ENCODE measurements at regions not wholly inside any gene's neighbourhood (a gene's known extent, or its start where the extent isn't known, plus 50 kb on each side); places are given as distances from the start of the nearest gene placed in this dataset.
"Not testable (repeated sequence)": the region's sequence is repeated elsewhere in the genome, so short reads cannot be mapped to it uniquely, and the experiment has no call there.

DNA sequence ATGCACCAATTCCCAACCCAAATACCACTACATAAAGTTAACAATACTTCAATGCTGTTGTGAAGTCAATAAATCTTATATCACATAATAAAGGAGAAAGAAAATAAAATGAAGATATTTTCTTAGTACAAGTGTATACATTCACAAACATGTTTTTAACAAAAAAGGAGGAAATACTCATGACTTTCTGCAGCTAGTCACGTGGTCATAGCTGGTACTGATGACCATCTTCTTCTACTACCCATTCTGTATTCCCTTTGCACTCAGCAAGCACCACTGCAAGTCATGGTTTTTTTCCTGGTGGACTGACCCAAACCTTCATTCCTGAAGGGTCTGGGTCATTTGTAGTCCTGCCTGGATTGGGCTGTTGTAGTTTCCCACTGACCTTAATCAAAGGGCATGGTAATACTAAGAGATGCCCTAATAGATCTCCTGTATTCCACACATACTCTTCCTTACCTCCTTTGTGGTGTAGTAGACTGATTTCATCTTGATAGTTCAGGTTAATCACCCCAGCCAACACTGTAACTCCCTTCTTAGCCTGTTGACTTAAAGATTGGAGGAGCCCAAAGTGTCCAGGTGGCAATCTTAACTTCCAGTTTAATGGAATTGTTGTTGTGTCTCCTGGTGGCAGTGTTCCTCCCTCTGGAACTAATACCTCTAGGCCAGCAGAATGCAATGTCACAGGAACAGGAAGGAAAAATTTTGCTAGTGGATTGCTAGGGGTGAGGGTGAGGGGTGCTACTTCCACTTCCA lies 83.1 kb upstream of the CYRIA start:
- not testable (repeated sequence) for H3K4me1 ChIP-seq (ENCODE audit: insufficient read depth); H3K9me3 Mint-ChIP-seq; H3K27me3 ChIP-seq (ENCODE audit: insufficient read depth); H3F3A ChIP-seq (replicated peaks; ENCODE audit: low read depth); H3K36me3 ChIP-seq (ENCODE audit: insufficient read depth); H2AFZ ChIP-seq; ATAC-seq; H3K4me2 ChIP-seq; H3K4me3 ChIP-seq; H4K20me1 ChIP-seq (replicated peaks; ENCODE audit: insufficient read depth); H3K27ac Mint-ChIP-seq; H3K4me3 Mint-ChIP-seq; H3K79me2 ChIP-seq (replicated peaks; ENCODE audit: insufficient read depth); H3K27me3 Mint-ChIP-seq (ENCODE audit: insufficient read depth, low read depth, poor library complexity); H3K27ac ChIP-seq (ENCODE audit: low read depth); DNase-seq (ENCODE audit: low spot score); H3K4me1 Mint-ChIP-seq; H3K36me3 Mint-ChIP-seq (ENCODE audit: low read depth)
- peaks cover 12% of the 10 kb centered on the region; the same call in 1 of the 2 replicates for H3K9me2 ChIP-seq (ENCODE audit: insufficient read depth)

DNA sequence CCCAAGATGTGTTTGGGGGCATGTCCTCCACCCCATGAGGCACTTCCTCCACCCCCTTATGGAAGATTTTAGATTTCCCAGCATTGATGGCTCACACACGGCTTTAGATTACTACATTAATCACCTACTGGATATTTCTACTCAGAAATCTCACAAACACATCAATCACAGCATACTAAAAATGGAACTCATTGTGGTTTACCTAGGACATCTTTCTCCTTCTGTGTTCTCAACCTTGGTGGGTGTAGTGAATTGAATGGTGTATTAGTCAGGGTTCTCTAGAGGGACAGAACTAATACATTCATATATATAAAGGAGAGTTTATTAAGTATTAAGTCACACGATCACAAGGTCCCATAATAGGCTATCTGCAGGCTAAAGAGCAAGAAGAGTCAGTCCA lies 82.1 kb upstream of the CYRIA start:
- Histone ChIP-seq H3K9me2 (ENCODE audit: insufficient read depth) (peaks cover 14% of the 10 kb centered on the region; the same call in 1 of the 2 replicates), H3K27ac (ENCODE audit: low read depth) (no peak overlapping the region), H2AFZ (no peak overlapping the region), H3K79me2 (replicated peaks; ENCODE audit: insufficient read depth) (no peaks in the 10 kb centered on the region), H3K4me1 (ENCODE audit: insufficient read depth) (no peaks in the 10 kb centered on the region), H3K4me2 (no peak overlapping the region), H3K27me3 (ENCODE audit: insufficient read depth) (no peaks in the 10 kb centered on the region), H4K20me1 (replicated peaks; ENCODE audit: insufficient read depth) (no peaks in the 10 kb centered on the region), H3K36me3 (ENCODE audit: insufficient read depth) (no peaks in the 10 kb centered on the region), H3F3A (replicated peaks; ENCODE audit: low read depth) (no peaks in the 10 kb centered on the region), H3K4me3 (no peak overlapping the region)
- ATAC-seq (no peak), DNase-seq (ENCODE audit: low spot score) (no peak)
- no peak overlapping the region for H3K27ac Mint-ChIP-seq
- no peaks in the 10 kb centered on the region for H3K4me1 Mint-ChIP-seq
- TF ChIP-seq EZH2phosphoT487 (IDR thresholded peaks at IDR 0.05; ENCODE audit: unreplicated experiment) (no peak), EZH2 (IDR thresholded peaks at IDR 0.05; ENCODE audit: low read depth, unreplicated experiment) (no peak)
- TF ChIP-seq, protein P1, sequence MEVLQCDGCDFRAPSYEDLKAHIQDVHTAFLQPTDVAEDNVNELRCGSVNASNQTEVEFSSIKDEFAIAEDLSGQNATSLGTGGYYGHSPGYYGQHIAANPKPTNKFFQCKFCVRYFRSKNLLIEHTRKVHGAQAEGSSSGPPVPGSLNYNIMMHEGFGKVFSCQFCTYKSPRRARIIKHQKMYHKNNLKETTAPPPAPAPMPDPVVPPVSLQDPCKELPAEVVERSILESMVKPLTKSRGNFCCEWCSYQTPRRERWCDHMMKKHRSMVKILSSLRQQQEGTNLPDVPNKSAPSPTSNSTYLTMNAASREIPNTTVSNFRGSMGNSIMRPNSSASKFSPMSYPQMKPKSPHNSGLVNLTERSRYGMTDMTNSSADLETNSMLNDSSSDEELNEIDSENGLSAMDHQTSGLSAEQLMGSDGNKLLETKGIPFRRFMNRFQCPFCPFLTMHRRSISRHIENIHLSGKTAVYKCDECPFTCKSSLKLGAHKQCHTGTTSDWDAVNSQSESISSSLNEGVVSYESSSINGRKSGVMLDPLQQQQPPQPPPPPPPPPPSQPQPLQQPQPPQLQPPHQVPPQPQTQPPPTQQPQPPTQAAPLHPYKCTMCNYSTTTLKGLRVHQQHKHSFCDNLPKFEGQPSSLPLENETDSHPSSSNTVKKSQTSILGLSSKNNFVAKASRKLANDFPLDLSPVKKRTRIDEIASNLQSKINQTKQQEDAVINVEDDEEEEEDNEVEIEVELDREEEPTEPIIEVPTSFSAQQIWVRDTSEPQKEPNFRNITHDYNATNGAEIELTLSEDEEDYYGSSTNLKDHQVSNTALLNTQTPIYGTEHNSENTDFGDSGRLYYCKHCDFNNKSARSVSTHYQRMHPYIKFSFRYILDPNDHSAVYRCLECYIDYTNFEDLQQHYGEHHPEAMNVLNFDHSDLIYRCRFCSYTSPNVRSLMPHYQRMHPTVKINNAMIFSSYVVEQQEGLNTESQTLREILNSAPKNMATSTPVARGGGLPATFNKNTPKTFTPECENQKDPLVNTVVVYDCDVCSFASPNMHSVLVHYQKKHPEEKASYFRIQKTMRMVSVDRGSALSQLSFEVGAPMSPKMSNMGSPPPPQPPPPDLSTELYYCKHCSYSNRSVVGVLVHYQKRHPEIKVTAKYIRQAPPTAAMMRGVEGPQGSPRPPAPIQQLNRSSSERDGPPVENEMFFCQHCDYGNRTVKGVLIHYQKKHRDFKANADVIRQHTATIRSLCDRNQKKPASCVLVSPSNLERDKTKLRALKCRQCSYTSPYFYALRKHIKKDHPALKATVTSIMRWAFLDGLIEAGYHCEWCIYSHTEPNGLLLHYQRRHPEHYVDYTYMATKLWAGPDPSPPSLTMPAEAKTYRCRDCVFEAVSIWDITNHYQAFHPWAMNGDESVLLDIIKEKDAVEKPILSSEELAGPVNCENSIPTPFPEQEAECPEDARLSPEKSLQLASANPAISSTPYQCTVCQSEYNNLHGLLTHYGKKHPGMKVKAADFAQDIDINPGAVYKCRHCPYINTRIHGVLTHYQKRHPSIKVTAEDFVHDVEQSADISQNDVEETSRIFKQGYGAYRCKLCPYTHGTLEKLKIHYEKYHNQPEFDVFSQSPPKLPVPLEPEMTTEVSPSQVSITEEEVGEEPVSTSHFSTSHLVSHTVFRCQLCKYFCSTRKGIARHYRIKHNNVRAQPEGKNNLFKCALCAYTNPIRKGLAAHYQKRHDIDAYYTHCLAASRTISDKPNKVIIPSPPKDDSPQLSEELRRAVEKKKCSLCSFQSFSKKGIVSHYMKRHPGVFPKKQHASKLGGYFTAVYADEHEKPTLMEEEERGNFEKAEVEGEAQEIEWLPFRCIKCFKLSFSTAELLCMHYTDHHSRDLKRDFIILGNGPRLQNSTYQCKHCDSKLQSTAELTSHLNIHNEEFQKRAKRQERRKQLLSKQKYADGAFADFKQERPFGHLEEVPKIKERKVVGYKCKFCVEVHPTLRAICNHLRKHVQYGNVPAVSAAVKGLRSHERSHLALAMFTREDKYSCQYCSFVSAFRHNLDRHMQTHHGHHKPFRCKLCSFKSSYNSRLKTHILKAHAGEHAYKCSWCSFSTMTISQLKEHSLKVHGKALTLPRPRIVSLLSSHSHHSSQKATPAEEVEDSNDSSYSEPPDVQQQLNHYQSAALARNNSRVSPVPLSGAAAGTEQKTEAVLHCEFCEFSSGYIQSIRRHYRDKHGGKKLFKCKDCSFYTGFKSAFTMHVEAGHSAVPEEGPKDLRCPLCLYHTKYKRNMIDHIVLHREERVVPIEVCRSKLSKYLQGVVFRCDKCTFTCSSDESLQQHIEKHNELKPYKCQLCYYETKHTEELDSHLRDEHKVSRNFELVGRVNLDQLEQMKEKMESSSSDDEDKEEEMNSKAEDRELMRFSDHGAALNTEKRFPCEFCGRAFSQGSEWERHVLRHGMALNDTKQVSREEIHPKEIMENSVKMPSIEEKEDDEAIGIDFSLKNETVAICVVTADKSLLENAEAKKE (CRISPR knock-in tag; IDR thresholded peaks at IDR 0.05), result no peak
- TF ChIP-seq, protein P2, sequence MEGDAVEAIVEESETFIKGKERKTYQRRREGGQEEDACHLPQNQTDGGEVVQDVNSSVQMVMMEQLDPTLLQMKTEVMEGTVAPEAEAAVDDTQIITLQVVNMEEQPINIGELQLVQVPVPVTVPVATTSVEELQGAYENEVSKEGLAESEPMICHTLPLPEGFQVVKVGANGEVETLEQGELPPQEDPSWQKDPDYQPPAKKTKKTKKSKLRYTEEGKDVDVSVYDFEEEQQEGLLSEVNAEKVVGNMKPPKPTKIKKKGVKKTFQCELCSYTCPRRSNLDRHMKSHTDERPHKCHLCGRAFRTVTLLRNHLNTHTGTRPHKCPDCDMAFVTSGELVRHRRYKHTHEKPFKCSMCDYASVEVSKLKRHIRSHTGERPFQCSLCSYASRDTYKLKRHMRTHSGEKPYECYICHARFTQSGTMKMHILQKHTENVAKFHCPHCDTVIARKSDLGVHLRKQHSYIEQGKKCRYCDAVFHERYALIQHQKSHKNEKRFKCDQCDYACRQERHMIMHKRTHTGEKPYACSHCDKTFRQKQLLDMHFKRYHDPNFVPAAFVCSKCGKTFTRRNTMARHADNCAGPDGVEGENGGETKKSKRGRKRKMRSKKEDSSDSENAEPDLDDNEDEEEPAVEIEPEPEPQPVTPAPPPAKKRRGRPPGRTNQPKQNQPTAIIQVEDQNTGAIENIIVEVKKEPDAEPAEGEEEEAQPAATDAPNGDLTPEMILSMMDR (conservative IDR thresholded peaks at IDR 0.05; ENCODE audit: low read depth in 2 of 2), result no peak
- no peaks in the 10 kb centered on the region for H3K36me3 Mint-ChIP-seq (ENCODE audit: low read depth)
- H3K4me3 Mint-ChIP-seq, result no peak overlapping the region
- H3K27me3 Mint-ChIP-seq (ENCODE audit: insufficient read depth, low read depth, poor library complexity), result no peaks in the 10 kb centered on the region
- no peaks in the 10 kb centered on the region; the same call in 2 of the 3 replicates for H3K9me3 Mint-ChIP-seq

Measured in GM23338 (cell line).